ENCODE measurements at regions not wholly inside any gene's neighbourhood (a gene's known extent, or its start where the extent isn't known, plus 50 kb on each side); places are given as distances from the start of the nearest gene placed in this dataset.
"Not testable (repeated sequence)": the region's sequence is repeated elsewhere in the genome, so short reads cannot be mapped to it uniquely, and the experiment has no call there.

- DNase-seq (ENCODE audit: low read depth) = no peak
These were observed 51.2 kb upstream of the PRR5 start for GRCh38 chr22:44650806-44651205.

DNA sequence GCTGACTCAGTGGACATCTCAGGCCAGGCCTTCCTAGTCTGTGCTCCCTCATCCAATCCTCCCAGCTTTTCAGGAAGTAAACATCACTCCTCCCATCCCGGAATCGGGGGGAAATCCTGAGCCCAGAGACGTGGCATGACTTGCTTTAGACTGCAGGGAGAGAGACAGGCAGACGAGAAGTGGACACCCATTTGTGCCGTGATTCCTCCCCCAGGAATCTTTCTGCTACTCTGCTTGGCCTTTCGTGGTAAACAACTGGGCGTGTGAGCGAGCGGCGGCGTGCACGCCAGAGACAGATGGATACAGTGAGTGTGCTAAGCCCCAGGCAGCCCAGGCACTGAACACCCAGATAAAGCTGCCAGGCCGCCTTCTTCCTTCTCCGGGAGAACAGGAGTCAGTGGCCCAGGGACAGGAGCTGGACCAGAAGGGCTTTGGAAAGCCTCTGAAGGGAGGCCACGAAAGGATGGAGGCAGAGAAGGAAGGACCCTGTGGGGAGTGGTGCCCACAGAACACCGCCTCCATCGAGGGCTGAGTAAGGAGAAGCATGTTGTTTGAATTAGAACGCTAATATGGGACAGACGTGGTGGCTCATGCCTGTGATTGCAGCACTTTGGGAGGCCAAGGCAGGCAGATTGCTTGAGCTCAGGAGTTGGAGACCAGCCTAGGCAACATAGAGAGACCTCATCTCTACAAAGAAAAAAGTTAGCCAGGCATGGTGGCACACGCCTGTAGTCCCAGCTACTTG, 53.0 kb upstream of the PRR5 start:
- DNase-seq (ENCODE audit: low read depth) = no peak

DNA sequence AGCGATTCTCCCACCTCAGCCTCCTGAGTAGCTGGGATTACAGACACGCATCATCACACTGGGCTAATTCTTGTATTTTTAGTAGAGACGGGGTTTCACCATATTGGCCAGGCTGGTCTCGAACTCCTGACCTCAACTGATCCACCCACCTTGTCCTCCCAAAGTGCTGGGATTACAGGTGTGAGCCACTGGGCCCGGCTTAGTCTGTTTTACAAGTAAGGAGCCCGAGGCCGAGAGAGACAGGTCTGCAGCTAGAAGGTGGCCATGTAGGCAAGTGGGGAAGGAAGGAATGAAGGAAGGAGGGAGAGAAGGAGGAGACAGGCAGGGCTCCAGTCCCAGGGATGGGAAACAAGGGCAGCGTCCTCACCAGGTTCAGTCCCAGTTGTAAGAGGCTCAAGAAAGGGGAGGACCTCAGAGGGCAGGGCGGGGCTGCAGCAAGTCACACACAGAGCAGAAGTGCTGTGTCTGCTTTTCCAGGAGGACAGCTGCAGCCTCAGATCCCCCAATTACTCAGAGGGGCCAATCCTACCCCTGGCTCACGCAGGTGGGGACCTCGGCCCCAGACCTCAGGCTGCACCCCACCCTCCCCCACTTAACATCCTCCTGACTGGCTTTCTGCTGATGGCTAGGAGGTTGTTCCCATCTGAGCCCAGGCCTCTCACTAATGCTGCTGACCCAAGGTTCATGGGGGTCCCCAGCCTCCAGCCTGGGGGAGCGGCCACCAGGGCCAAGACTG, 53.8 kb upstream of the PRR5 start:
- DNase-seq (ENCODE audit: low read depth) = no peak

- DNase-seq (ENCODE audit: low read depth) = no peak
These were observed 54.9 kb upstream of the PRR5 start for GRCh38 chr22:44647141-44647540.

DNA sequence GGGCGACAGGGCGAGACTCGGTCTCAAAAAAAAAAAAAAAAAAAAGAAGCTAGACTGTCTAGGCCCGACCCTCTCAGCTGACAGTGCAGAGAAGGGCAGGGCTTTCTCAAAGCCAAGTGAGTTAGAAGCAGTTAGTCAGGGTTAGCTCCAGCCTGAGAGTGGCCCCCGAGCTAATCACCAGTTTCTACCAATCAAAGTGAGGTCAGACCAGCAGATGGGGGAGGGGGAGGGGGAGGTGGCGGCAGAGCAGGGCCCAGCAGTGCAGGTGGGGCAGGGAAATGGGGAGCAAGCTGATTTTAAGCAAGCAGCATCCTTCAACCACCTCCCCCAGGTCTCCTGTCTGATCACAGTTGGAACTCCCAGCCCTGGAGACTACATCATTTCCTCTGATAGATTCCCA, 55.3 kb upstream of the PRR5 start:
- no peak for DNase-seq (ENCODE audit: low read depth)

DNA sequence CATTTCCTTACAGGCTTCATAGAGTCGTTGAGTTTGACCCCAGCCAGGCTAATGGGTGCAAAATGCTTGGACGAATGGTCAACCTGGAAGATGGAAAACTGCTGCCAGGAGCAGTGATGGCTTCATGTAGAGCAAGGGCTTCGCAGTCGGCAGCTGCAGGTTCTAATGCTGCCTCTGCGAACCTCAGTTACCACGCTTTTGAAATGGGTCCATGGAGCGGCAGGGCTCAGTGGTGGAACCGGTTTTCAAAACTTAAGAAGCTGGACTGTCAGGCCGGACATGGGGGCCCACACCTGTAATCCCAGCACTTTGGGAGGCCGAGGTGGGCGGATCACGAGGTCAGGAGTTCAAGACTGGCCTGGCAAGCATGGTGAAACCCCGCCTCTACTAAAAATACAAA, 55.9 kb upstream of the PRR5 start:
- no peak for DNase-seq (ENCODE audit: low read depth)

DNA sequence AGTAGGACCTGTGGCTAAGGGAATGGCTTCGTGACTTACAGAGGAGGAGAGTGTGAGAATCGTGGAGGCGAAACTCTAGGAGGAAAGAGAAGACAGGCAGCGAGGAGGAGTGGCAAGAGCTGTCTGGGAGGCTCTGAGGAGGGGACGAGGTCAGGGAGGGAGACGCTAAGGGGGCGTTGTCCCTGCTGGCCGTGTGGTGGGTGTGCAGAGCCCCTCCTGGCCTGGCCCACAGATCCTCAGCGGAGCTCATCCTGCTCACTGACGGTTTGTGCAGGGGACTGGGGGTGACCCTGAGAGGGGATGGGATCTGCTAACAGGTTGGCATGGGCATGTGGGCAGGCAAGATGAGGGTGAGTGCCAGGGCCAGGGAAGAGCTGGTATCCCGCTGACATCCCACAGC, 56.5 kb upstream of the PRR5 start:
- no peak for DNase-seq (ENCODE audit: low read depth)

- DNase-seq (ENCODE audit: low read depth) = no peak
These were observed 56.9 kb upstream of the PRR5 start for GRCh38 chr22:44645083-44645482.

GRCh38 chr22:44643526-44644101, 58.4 kb upstream of the PRR5 start:
- DNase-seq (ENCODE audit: low read depth) = not testable (repeated sequence)

GRCh38 chr22:44642096-44642644, 59.8 kb upstream of the PRR5 start:
- no peak for DNase-seq (ENCODE audit: low read depth)

- no peak for DNase-seq (ENCODE audit: low read depth)
These were observed 61.3 kb upstream of the PRR5 start for GRCh38 chr22:44640618-44641155.

DNA sequence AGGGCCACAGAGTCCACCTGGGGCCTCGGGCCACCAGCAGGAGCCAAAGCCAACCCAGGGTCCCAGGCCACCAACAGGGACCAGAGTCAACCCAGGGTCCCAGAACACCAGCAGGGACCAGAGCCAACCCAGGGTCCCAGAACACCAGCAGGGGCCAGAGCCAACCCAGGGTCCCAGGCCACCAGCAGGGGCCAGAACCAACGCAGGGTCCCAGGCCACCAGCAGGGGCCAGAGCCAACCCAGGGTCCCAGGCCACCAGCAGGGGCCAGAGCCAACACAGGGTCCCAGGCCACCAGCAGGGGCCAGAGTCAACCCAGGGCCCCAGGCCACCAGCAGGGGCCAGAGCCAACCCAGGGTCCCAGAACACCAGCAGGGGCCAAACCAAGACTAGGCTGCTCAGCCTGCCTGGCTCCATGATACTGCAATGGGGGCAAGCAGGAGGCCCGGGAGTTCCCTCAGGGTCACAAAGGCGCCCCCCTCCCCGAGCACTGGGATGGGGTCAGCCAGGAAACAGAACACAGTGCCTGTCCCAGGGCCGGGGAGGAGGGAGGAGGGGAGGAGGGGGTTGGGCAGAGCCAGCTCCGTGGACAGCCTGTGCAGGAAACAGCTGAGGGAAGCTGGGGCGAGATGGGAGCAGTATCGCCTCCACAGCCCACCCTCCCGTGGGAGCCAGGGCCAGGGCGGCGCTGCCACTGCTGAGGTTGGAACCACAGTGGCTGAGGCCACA, 62.0 kb upstream of the PRR5 start:
- DNase-seq (ENCODE audit: low read depth) = no peak

DNA sequence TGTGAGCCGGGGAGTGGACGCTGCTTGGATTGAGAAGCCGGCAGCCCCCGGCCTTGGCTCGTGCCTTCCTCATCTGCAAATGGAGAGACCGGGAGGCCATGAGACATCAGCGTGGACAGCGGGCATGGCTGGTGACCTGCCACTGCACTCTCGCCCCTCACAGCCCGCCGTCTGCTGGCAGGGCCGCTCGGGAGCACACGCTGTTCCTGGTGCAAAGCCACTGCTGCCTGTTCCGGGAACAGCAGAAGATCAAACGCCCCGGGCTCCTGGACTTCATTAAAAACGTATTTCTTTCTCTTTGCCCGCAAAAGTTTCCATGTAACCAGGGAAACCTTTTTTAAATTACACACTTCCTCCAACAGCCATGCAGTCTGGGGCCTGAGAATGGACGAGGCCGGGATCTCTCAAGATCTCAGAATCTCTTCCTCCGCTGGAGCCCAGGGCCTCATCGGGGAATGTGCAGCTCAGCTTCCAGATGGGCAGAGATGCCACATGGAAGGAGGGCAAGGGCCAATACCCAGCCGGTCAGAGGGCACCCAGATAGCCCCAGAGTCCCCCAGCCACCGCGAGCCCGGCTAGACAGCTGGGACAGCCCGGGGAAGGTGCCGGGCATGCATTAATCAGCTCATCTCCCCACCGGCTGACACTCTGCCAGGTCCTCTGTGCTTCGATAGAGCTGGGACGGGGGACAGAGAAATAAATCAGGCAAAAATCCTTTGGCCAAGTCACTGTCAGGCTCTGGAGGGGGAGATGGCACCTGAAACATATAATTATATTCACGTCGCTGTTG, 62.8 kb upstream of the PRR5 start:
- no peak for DNase-seq (ENCODE audit: low read depth)

DNA sequence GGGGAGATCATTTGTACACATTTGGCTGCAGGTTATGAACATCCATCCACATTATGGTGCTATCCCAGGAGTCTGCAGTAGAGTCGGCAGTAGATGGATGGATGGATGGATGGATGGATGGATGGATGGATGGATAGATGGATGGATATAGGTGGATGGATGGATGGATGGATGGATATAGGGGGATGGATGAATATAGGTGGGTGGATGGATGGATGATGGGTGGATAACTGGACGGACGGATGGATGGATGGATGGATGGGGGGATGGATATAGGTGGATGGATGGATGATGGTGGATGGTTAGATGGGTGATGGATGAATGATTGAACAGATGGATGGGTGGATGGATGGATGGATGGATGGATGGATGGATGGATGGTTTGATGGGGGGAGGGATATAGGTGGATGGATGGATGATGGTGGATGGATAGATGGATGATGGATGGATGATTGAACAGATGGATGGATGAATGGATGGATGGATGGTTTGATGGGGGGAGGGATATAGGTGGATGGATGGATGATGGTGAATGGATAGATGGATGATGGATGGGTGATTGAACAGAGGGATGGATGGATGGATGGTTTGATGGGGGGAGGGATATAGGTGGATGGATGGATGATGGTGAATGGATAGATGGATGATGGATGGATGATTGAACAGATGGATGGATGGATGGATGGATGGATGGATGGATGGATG, 65.3 kb upstream of the PRR5 start:
- DNase-seq (ENCODE audit: low read depth) = not testable (repeated sequence)

GRCh38 chr22:44635567-44635966, 66.4 kb upstream of the PRR5 start:
- not testable (repeated sequence) for DNase-seq (ENCODE audit: low read depth)

GRCh38 chr22:44634426-44635321, 67.3 kb upstream of the PRR5 start:
- no peak for DNase-seq (ENCODE audit: low read depth)

- DNase-seq (ENCODE audit: low read depth) = no peak
These were observed 68.4 kb upstream of the PRR5 start for GRCh38 chr22:44633647-44634046.

DNA sequence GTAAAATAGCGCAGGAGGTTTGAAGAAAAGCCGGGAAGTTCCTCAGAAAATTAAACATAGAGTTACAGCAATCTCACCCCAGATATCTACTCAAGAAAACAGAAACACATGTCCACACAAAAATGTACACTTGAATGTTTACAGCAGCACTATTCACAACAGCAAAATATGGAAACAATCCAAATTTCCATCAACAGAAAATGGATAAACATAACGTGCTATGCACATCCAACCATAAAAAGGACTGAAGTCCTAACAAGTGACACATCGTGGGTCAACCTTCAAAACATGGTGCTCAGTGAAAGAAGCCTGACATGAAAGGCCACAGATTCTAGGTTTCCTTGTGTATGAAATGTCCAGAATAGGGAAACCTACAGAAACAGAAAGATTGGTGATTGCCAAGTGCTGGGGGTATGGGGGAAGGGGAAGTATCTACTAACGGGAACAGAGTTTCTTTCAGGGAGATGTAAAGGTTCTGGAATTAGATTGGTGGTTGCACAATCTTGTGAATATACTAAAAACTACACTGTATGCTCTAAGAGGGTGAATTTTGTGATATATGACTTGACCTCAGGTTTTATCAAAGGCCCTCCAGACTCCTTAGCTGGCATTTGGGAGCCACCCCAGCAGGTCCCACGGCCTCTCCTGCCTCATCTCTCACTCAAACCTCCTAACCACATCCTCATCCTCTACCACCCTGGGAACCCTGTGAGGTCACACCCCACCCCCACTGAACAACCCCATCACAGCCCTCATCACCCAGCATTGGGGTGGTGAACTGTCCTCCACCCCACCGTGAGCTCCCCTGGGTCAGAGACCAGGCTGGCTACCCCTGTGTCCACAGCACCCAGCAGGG, 69.2 kb upstream of the PRR5 start:
- DNase-seq (ENCODE audit: low read depth) = no peak

DNA sequence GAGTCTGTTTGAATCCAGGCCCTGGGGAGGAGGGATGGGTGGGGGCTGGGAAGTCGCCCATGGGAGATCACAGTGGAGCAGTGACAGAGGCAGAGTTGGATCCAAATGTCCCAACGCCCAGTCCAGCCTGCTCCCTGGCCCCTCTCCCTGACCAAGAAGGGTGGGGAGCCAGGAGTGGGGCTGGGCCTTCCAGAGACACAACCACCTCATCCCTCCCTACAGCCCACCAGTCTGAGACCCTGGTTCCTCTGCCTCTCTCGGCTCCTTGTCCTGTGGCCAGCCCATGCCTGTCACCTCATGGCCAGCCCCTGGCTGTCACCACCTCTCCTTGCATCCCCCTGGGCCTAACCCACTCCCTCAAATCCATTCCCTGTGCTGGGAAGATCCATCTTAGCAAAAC, 71.2 kb upstream of the PRR5 start:
- DNase-seq (ENCODE audit: low read depth) = no peak
